Spleen (tissue), 7 donors: ENCODE measurements at regions not wholly inside any gene's neighbourhood (a gene's known extent, or its start where the extent isn't known, plus 50 kb on each side); places are given as distances from the start of the nearest gene placed in this dataset.

Experiments used
- POLR2AphosphoS5 ChIP-seq, 3 donors: sonication (generic); formaldehyde crosslinking; IDR thresholded peaks; one replicate each; pipeline ENCODE4 v1.5.1; 2017; ENCODE audit warnings: antibody characterized with exemption in 3 of 3
- TF ChIP-seq, protein P1 (sequence below), 11 experiments: fragments of 200-600 bp in 7 of 11; fragments of 450-650 bp in 4 of 11; sonication (generic) in 4 of 11; IDR thresholded peaks in 8 of 11; conservative IDR thresholded peaks in 3 of 11; 1 replicate in 7 of 11; 2 replicates in 4 of 11; pipeline versions ENCODE4 v1.4.0 to v1.8.0; 2016 to 2021; ENCODE audit warnings: antibody characterized with exemption in 11 of 11, inconsistent platforms in 4 of 11, mild to moderate bottlenecking in 1 of 11
- donor health status: DM: no; HTN: no; CAD: no; lungs with moderate emphysema.
- donor health status: DM: no; HTN: no; CAD: no.
- donor health status: DM: no; HTN: no; CAD: no.

DNA sequence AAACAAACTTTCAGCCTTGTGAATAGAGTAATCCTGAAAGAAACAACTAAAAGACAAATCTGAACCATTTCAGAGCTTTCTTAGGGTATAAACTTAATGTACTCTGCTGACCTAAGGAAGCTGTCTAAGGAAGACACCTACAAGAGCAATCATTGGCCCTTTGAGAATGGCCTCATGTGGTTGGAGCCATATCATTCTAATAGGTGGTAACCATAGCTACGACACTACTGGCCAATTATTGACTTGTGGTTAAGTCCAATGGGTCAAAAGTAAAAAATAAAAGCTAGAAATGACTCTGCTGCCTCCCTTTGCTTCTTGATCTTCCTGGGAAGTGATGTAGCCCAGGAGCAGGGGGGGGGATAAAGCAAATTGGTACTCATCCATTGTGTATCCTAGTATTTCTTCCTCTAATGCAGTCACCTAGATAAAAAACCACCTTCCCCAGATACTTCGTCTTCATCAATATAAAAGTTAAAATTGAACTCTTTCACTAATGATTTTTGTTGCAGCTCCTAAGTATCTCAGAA is 547.0 kb downstream of the ARAP2 start:
- TF ChIP-seq, protein P1, sequence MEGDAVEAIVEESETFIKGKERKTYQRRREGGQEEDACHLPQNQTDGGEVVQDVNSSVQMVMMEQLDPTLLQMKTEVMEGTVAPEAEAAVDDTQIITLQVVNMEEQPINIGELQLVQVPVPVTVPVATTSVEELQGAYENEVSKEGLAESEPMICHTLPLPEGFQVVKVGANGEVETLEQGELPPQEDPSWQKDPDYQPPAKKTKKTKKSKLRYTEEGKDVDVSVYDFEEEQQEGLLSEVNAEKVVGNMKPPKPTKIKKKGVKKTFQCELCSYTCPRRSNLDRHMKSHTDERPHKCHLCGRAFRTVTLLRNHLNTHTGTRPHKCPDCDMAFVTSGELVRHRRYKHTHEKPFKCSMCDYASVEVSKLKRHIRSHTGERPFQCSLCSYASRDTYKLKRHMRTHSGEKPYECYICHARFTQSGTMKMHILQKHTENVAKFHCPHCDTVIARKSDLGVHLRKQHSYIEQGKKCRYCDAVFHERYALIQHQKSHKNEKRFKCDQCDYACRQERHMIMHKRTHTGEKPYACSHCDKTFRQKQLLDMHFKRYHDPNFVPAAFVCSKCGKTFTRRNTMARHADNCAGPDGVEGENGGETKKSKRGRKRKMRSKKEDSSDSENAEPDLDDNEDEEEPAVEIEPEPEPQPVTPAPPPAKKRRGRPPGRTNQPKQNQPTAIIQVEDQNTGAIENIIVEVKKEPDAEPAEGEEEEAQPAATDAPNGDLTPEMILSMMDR (IDR thresholded peaks at IDR 0.05 in 8 of 11, conservative IDR thresholded peaks at IDR 0.05 in 3 of 11): no peak
- no peak for TF ChIP-seq POLR2AphosphoS5 (IDR thresholded peaks at IDR 0.05)
